ENCODE measurements at regions not wholly inside any gene's neighbourhood (a gene's known extent, or its start where the extent isn't known, plus 50 kb on each side); places are given as distances from the start of the nearest gene placed in this dataset.

- ChIA-PET POLR2A (no interaction called here), CTCF (interaction anchor here (0.6 kb wide), 1 partner anchor 36 kb away, joined by 3 read pairs; no protein-coding TSS in a partner anchor)
- Histone ChIP-seq H2AFZ (ENCODE audit: low read depth) (no peak overlapping the region), H3K4me1 (ENCODE audit: control insufficient read depth in 1 of 2, insufficient read depth in 2 of 2, low read depth in 1 of 2, low read length in 1 of 2) (no peaks in the 10 kb centered on the region), H4K20me1 (ENCODE audit: insufficient read depth) (no peaks in the 10 kb centered on the region), H3K27me3 (ENCODE audit: insufficient read depth) (no peaks in the 10 kb centered on the region), H3K79me2 (ENCODE audit: insufficient read depth) (no peaks in the 10 kb centered on the region), H3K4me2 (no peak overlapping the region), H3F3A (replicated peaks; ENCODE audit: insufficient read depth) (no peaks in the 10 kb centered on the region), H3K4me3 (ENCODE audit: low read depth in 2 of 2, low read length in 1 of 2) (no peak overlapping the region), H3K9me2 (no peaks in the 10 kb centered on the region), H3K27ac (ENCODE audit: low read depth in 2 of 2, low read length in 1 of 2) (no peak overlapping the region), H3K9me3 (no peaks in the 10 kb centered on the region), H3K9ac (no peak overlapping the region), H3K36me3 (replicated peaks in 1 of 2; ENCODE audit: control insufficient read depth in 1 of 2, insufficient read depth in 2 of 2, low read length in 1 of 2) (no peaks in the 10 kb centered on the region)
- no peak for DNase-seq
- TF ChIP-seq TAF1 (IDR thresholded peaks at IDR 0.05; ENCODE audit: borderline replicate concordance, low read depth, low read length) (no peak), EP300 (IDR thresholded peaks at IDR 0.05; ENCODE audit: borderline replicate concordance in 1 of 2, low read depth in 1 of 2, low read length in 1 of 2) (no peak), MAX (IDR thresholded peaks at IDR 0.05; ENCODE audit: low read depth) (no peak), TEAD4 (IDR thresholded peaks at IDR 0.05; ENCODE audit: borderline replicate concordance, insufficient read depth) (no peak)
- WGBS (ENCODE audit: low lambda C conversion rate) = 17% methylated on average over 2 of the region's 2 CpGs
Observed at GRCh38 chr4:18538121-18538520, 516.6 kb upstream of the LCORL start.

- no peaks in the 10 kb centered on the region for H3K9me2 ChIP-seq
- no peak overlapping the region for H3K27ac ChIP-seq (ENCODE audit: low read depth in 2 of 2, low read length in 1 of 2)
- ChIA-PET POLR2A (no interaction called here), CTCF (interaction anchor here (1.0 to 1.2 kb wide), 3 partner anchors 10 to 291 kb away, joined by 3 to 6 read pairs (median 3); no protein-coding TSS in a partner anchor)
- TF ChIP-seq ZBTB33 (IDR thresholded peaks at IDR 0.05; ENCODE audit: borderline replicate concordance, low read depth) (no peak), FOSL2 (IDR thresholded peaks at IDR 0.05; ENCODE audit: borderline replicate concordance, low read depth) (no peak), TEAD4 (IDR thresholded peaks at IDR 0.05; ENCODE audit: borderline replicate concordance, insufficient read depth) (no peak), SMC3 (IDR thresholded peaks at IDR 0.05; ENCODE audit: low read depth, low read length) (no peak), SIN3A (IDR thresholded peaks at IDR 0.05; ENCODE audit: borderline replicate concordance, low read depth, low read length) (no peak)
- peak; percentile 4 for DNase-seq
- no peaks in the 10 kb centered on the region for H3K79me2 ChIP-seq (ENCODE audit: insufficient read depth)
- H3K4me1 ChIP-seq (ENCODE audit: control insufficient read depth in 1 of 2, insufficient read depth in 2 of 2, low read depth in 1 of 2, low read length in 1 of 2) = no peaks in the 10 kb centered on the region
- no peaks in the 10 kb centered on the region for H3F3A ChIP-seq (replicated peaks; ENCODE audit: insufficient read depth)
- H3K27me3 ChIP-seq (ENCODE audit: insufficient read depth) = no peaks in the 10 kb centered on the region
- no peak overlapping the region for H2AFZ ChIP-seq (ENCODE audit: low read depth)
- H3K36me3 ChIP-seq (replicated peaks in 1 of 2; ENCODE audit: control insufficient read depth in 1 of 2, insufficient read depth in 2 of 2, low read length in 1 of 2) = no peaks in the 10 kb centered on the region
- H3K4me2 ChIP-seq = no peak overlapping the region
- H3K4me3 ChIP-seq (ENCODE audit: low read depth in 2 of 2, low read length in 1 of 2) = no peak overlapping the region
- no peak overlapping the region for H3K9ac ChIP-seq
- H3K9me3 ChIP-seq = no peaks in the 10 kb centered on the region
- no peaks in the 10 kb centered on the region for H4K20me1 ChIP-seq (ENCODE audit: insufficient read depth)
- WGBS (ENCODE audit: low lambda C conversion rate) = 2% methylated on average over 2 of the region's 2 CpGs
Observed at GRCh38 chr4:18536428-18536827, 514.9 kb upstream of the LCORL start.

GRCh38 chr4:18535948-18536347 is 514.4 kb upstream of the LCORL start:
- no peak for DNase-seq
- no peak overlapping the region for H3K4me2 ChIP-seq
- TF ChIP-seq RCOR1 (IDR thresholded peaks at IDR 0.05; ENCODE audit: low read length) (no peak), GABPA (IDR thresholded peaks at IDR 0.05; ENCODE audit: low read depth) (no peak), POLR2AphosphoS5 (IDR thresholded peaks at IDR 0.05; ENCODE audit: low read depth, low read length) (no peak), RFX5 (IDR thresholded peaks at IDR 0.05; ENCODE audit: low read length) (no peak)
- no peaks in the 10 kb centered on the region for H3K9me2 ChIP-seq
- ChIA-PET CTCF (interaction anchor here (1.2 kb wide), 1 partner anchor 9 kb away, joined by 6 read pairs; no protein-coding TSS in a partner anchor), POLR2A (no interaction called here)
- no peaks in the 10 kb centered on the region for H3K4me1 ChIP-seq (ENCODE audit: control insufficient read depth in 1 of 2, insufficient read depth in 2 of 2, low read depth in 1 of 2, low read length in 1 of 2)
- no peak overlapping the region for H3K4me3 ChIP-seq (ENCODE audit: low read depth in 2 of 2, low read length in 1 of 2)
- H2AFZ ChIP-seq (ENCODE audit: low read depth) = no peak overlapping the region
- no peaks in the 10 kb centered on the region for H3K9me3 ChIP-seq
- H4K20me1 ChIP-seq (ENCODE audit: insufficient read depth) = no peaks in the 10 kb centered on the region
- no peaks in the 10 kb centered on the region for H3K36me3 ChIP-seq (replicated peaks in 1 of 2; ENCODE audit: control insufficient read depth in 1 of 2, insufficient read depth in 2 of 2, low read length in 1 of 2)
- no peaks in the 10 kb centered on the region for H3K27me3 ChIP-seq (ENCODE audit: insufficient read depth)
- no peaks in the 10 kb centered on the region for H3F3A ChIP-seq (replicated peaks; ENCODE audit: insufficient read depth)
- H3K9ac ChIP-seq = no peak overlapping the region
- H3K79me2 ChIP-seq (ENCODE audit: insufficient read depth) = no peaks in the 10 kb centered on the region
- H3K27ac ChIP-seq (ENCODE audit: low read depth in 2 of 2, low read length in 1 of 2) = no peak overlapping the region

Measured in SK-N-SH (cell line).